K562 (cell line): ENCODE measurements at regions not wholly inside any gene's neighbourhood (a gene's known extent, or its start where the extent isn't known, plus 50 kb on each side); places are given as distances from the start of the nearest gene placed in this dataset.
A peak's percentile ranks its signal among the peaks of the same experiment; 100 is the strongest.

Experiments
- ATF7 ChIP-seq: fragments of 450-650 bp; IDR thresholded peaks from 2 replicates; pipeline ENCODE4 v1.7.1; 2014; ENCODE audit warnings: mild to moderate bottlenecking, moderate library complexity
- CBX5 ChIP-seq: IDR thresholded peaks from 2 replicates; pipeline ENCODE4 v1.6.1; 2014; ENCODE audit warnings: low read depth, borderline replicate concordance
- CHD1 ChIP-seq: fragments of 200-600 bp; sonication (generic); IDR thresholded peaks from one replicate; pipeline ENCODE4 v1.6.1; 2012; ENCODE audit warnings: mild to moderate bottlenecking, moderate library complexity, low read length, inconsistent platforms
- DACH1 ChIP-seq: fragments of 450-650 bp; IDR thresholded peaks from 2 replicates; pipeline ENCODE4 v1.6.1; 2018; ENCODE audit not compliant: partially characterized antibody
- FOXA1 ChIP-seq: fragments of 450-650 bp; IDR thresholded peaks from 2 replicates; pipeline ENCODE4 v1.6.1; 2016; ENCODE audit warnings: mild to moderate bottlenecking, borderline replicate concordance
- ID3 ChIP-seq, 2 experiments: fragments of 250-450 bp in 1 of 2; fragments of 450-650 bp in 1 of 2; sonication (Bioruptor Pico) in 1 of 2; IDR thresholded peaks; 2 replicates each; pipeline versions ENCODE4 v1.6.1 to v1.8.0; 2016 to 2021; ENCODE audit warnings: mild to moderate bottlenecking in 2 of 2, moderate library complexity in 2 of 2, missing compliant biosample characterization in 1 of 2, missing genetic modification characterization in 1 of 2
- LCOR ChIP-seq: sonication (generic); formaldehyde crosslinking; IDR thresholded peaks from 2 replicates; pipeline ENCODE4 v1.8.0; 2022; ENCODE audit warnings: mild to moderate bottlenecking, missing genetic modification reagents
- MBD1 ChIP-seq: fragments of 250-450 bp; sonication (Bioruptor Pico); IDR thresholded peaks from 2 replicates; pipeline ENCODE4 v1.8.0; 2022; ENCODE audit warnings: inconsistent platforms
- MCM5 ChIP-seq: fragments of 450-650 bp; IDR thresholded peaks from 2 replicates; pipeline ENCODE4 v1.6.1; 2016; ENCODE audit warnings: low read depth
- PHF21A ChIP-seq: fragments of 450-650 bp; IDR thresholded peaks from 2 replicates; pipeline ENCODE4 v1.6.1; 2017; ENCODE audit warnings: low read depth, borderline replicate concordance
- PHF8 ChIP-seq: fragments of 200-600 bp; sonication (generic); IDR thresholded peaks from 2 replicates; pipeline ENCODE4 v1.6.1; 2012; ENCODE audit warnings: mixed run types, mild to moderate bottlenecking, inconsistent platforms, low read length, moderate library complexity, borderline replicate concordance
- SMARCA5 ChIP-seq: fragments of 450-650 bp; IDR thresholded peaks from 2 replicates; pipeline ENCODE4 v1.6.1; 2016
- ZBTB5 ChIP-seq: fragments of 450-650 bp; IDR thresholded peaks from 2 replicates; pipeline ENCODE4 v1.6.1; 2017; ENCODE audit warnings: antibody characterized with exemption
- ZFP36 ChIP-seq: fragments of 150-350 bp; IDR thresholded peaks from 2 replicates; pipeline ENCODE4 v1.6.1; 2018; ENCODE audit warnings: low read length, low read depth; ENCODE audit not compliant: partially characterized antibody
- ZNF311 ChIP-seq: fragments of 250-450 bp; sonication (Bioruptor Pico); IDR thresholded peaks from 2 replicates; pipeline ENCODE4 v1.4.0; 2020; ENCODE audit warnings: mild to moderate bottlenecking, moderate library complexity
- ZNF695 ChIP-seq: fragments of 450-650 bp; formaldehyde crosslinking; IDR thresholded peaks from 2 replicates; pipeline ENCODE4 v1.4.0; 2020; ENCODE audit warnings: mild to moderate bottlenecking, moderate library complexity
- ZNF76 ChIP-seq: fragments of 250-450 bp; sonication (Bioruptor Pico); IDR thresholded peaks from 2 replicates; pipeline ENCODE4 v1.4.0; 2020; ENCODE audit warnings: mild to moderate bottlenecking, moderate library complexity, borderline replicate concordance
- TF ChIP-seq, protein P1 (sequence below): fragments of 450-650 bp; IDR thresholded peaks from 2 replicates; pipeline ENCODE4 v1.6.1; 2016; ENCODE audit warnings: mild to moderate bottlenecking
- TF ChIP-seq, protein P2 (sequence below), 3 experiments: IDR thresholded peaks in 2 of 3; conservative IDR thresholded peaks in 1 of 3; 2 replicates each; pipeline ENCODE4 v1.5.1; 2011 to 2012; ENCODE audit warnings: low read length in 3 of 3, mild to moderate bottlenecking in 3 of 3, control low read depth in 2 of 3, improper control_type of control experiment in 1 of 3, inconsistent platforms in 1 of 3, low read depth in 1 of 3, mixed read lengths in 1 of 3, moderate library complexity in 1 of 3; ENCODE audit not compliant: insufficient read depth in 2 of 3

DNA sequence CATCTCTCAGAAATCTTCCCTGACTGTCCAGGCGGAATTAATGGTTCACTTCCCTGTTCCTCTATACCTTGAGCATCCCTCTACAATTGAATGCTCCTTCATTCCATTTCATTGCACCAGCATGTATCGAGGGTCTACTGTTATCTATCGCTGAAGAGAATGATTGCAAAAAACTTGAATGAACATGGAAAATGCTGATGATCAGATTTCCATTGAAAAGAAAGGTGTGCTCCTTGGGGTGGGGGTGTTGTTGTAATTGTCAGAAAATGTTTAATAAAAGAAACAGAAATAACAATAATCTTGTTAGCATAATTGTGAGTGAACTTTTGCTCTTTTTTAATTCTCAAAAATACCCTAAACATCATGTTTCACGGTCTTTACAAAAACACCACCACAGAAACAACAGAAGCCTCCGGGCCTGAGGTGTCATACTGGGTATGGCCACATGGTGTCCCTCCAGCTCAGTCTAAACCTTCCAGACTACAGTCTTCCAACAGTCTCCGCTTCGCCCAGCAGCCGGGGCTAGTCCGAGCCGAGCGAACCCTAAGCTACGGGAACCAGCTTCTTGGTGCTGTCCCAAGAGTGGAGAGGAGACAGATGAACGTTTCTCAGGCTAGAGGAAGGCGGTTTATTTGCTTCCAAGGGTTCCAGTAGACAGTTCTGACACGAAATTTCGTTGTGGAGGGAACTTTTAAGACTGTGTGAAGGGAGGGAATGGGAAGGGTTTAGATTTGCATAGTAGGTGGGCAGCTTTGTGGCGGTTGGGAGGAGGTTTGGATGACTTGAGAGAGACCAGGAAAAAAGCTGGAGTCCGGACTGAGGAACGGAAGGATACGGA is 75.8 kb upstream of the ZBED5 start (continued):
- TF ChIP-seq ATF7 (peak; percentile 23; the same call in 1 of the 2 replicates), ZBTB5 (no peak), ID3 (CRISPR knock-in tag; IDR thresholded peaks at IDR 0.05) (no peak), ID3 (tag; IDR thresholded peaks at IDR 0.05) (0 out of 2 replicates have a peak, but pooled peaks have one; percentile 17), PHF21A (peak; percentile 5; the same call in 1 of the 2 replicates), ZNF76 (CRISPR knock-in tag) (no peak), ZNF311 (CRISPR knock-in tag) (no peak), CBX5 (peak; percentile 35; the same call in 1 of the 2 replicates), MBD1 (CRISPR knock-in tag) (no peak), ZFP36 (peak; percentile 23), LCOR (CRISPR knock-in tag) (no peak), ZNF695 (CRISPR knock-in tag) (no peak), DACH1 (no peak), MCM5 (no peak), FOXA1 (no peak), SMARCA5 (0 out of 2 replicates have a peak, but pooled peaks have one; percentile 48), PHF8 (peak; percentile 30; the same call in 1 of the 2 replicates), CHD1 (no peak)
- TF ChIP-seq, protein P1, sequence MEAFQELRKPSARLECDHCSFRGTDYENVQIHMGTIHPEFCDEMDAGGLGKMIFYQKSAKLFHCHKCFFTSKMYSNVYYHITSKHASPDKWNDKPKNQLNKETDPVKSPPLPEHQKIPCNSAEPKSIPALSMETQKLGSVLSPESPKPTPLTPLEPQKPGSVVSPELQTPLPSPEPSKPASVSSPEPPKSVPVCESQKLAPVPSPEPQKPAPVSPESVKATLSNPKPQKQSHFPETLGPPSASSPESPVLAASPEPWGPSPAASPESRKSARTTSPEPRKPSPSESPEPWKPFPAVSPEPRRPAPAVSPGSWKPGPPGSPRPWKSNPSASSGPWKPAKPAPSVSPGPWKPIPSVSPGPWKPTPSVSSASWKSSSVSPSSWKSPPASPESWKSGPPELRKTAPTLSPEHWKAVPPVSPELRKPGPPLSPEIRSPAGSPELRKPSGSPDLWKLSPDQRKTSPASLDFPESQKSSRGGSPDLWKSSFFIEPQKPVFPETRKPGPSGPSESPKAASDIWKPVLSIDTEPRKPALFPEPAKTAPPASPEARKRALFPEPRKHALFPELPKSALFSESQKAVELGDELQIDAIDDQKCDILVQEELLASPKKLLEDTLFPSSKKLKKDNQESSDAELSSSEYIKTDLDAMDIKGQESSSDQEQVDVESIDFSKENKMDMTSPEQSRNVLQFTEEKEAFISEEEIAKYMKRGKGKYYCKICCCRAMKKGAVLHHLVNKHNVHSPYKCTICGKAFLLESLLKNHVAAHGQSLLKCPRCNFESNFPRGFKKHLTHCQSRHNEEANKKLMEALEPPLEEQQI, result no peak
- TF ChIP-seq, protein P2, sequence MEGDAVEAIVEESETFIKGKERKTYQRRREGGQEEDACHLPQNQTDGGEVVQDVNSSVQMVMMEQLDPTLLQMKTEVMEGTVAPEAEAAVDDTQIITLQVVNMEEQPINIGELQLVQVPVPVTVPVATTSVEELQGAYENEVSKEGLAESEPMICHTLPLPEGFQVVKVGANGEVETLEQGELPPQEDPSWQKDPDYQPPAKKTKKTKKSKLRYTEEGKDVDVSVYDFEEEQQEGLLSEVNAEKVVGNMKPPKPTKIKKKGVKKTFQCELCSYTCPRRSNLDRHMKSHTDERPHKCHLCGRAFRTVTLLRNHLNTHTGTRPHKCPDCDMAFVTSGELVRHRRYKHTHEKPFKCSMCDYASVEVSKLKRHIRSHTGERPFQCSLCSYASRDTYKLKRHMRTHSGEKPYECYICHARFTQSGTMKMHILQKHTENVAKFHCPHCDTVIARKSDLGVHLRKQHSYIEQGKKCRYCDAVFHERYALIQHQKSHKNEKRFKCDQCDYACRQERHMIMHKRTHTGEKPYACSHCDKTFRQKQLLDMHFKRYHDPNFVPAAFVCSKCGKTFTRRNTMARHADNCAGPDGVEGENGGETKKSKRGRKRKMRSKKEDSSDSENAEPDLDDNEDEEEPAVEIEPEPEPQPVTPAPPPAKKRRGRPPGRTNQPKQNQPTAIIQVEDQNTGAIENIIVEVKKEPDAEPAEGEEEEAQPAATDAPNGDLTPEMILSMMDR (IDR thresholded peaks at IDR 0.05 in 2 of 3, conservative IDR thresholded peaks at IDR 0.05 in 1 of 3; ENCODE audit: insufficient read depth in 2 of 3, low read depth in 1 of 3, low read length in 3 of 3), result peak; percentile 97 to 98 (median 98)
